MM.1S (cell line): ENCODE measurements at regions not wholly inside any gene's neighbourhood (a gene's known extent, or its start where the extent isn't known, plus 50 kb on each side); places are given as distances from the start of the nearest gene placed in this dataset.

ENCODE experiments used
- CTCF ChIP-seq: fragments of 300-600 bp; sonication (generic); IDR thresholded peaks from 2 replicates; pipeline ENCODE4 v1.5.1; 2016; ENCODE audit warnings: antibody characterized with exemption, low read length, mixed read lengths
- EZH2 ChIP-seq: fragments of 300-600 bp; sonication (generic); optimal IDR thresholded peaks from 2 replicates; pipeline ENCODE3; 2017; ENCODE audit warnings: low read depth, mild to moderate bottlenecking, antibody characterized with exemption, low read length, mixed read lengths

GRCh38 chr5:29412979-29413378 lies 1780.5 kb upstream of the CDH6 start:
- TF ChIP-seq CTCF (no peak), EZH2 (no peak)
